H54 (cell line): ENCODE measurements at regions not wholly inside any gene's neighbourhood (a gene's known extent, or its start where the extent isn't known, plus 50 kb on each side); places are given as distances from the start of the nearest gene placed in this dataset.

Source experiments
- DNase-seq: peaks from one replicate; pipeline ENCODE4 v3.0.0; 2011; ENCODE audit warnings: low spot score, mixed read lengths; ENCODE audit not compliant: insufficient read length
- FAIRE-seq: peaks from 3 replicates; lab custom pipeline; 2011; peaks lifted over from hg19 to GRCh38; lab: Jason Lieb, UNC
- POLR2A ChIP-seq: IDR thresholded peaks from 2 replicates; pipeline ENCODE4 v1.6.1; 2011; ENCODE audit warnings: low read depth, mild to moderate bottlenecking, low read length

DNA sequence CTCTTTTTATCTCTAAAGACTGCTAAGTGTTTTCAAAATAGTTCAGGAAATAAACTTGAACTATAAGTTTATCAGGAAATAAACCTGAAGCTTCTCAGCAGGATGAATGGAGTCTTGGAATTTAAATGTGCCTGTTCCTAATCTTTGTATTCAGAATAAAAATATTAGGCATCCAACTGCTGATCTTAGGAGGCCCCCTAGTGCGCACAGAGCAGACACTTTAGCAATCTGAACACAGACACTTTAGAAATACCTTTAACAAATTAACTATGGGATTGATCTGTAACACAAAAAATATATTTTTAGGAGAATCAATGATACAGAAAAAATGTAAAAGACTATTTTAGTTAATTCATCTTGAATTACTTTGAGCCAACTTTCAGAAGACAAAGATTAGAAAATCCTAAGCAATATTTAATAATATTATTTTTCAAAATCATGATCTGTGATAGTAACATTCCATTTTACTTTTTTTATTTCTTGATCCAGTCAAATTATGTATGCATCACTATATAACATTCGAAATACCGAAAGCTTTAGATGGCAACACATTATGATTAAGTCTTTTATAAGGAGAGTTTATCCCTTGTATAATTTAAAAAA lies 80.9 kb downstream of the SLC41A2 start:
- FAIRE-seq (peak; percentile 11), DNase-seq (no peak)
- TF ChIP-seq POLR2A = no peak

DNA sequence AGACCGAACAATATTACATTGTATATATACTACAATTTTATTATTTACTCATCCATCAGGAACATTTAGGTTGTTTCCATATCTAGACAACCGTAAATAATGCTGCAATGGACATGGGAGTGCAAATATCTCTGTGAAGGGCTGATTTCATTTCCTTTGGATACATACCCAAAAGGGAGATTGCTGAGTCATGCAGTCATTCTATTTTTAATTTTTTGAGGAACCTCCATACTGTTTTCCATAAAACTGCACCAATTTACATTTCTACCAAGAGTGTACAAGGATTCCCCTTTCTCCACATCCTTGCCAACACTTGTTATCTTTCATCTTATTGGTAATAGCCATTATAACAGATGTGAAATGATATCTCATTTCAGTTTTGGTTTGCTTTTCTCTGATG lies 84.7 kb downstream of the SLC41A2 start:
- FAIRE-seq (peak; percentile 65), DNase-seq (no peak)
- TF ChIP-seq POLR2A = no peak

DNA sequence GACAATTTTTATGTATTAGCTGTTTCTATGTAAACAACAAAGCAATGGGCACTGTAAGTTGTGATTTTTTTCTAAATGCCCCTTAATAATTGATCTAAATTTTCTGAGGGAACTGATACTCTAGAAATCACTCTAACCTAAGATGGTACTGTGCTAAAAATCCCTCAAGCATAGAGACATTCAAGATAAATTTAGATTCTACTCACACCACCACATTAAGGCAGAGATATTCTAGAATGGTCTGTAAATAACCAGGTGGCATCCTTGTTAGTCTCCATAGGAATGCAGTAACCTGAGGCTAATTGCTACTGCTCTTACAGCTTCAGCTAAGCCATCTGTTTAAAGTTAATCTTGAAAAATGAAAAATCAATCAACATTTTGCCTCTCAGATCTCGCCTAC lies 87.3 kb downstream of the SLC41A2 start:
- no peak for TF ChIP-seq POLR2A
- DNase-seq (no peak), FAIRE-seq (no peak)

DNA sequence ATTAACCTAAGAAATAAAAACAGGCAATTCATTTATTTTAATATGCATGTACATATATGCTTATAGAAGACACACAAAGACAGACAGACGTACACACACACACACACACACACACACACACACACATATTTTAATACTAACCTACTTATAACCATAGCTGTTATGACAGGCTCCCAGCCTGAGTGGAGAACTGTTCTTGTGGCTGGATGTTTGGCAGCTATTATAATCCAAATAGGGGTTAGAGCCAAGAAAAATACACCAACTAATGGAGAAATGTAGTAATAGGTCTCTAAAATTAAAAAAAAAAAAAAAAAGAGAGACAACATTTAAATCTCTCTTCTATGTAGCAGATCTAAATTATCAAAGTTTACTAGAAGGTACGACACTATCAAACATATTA lies 91.8 kb downstream of the SLC41A2 start:
- no peak for TF ChIP-seq POLR2A
- FAIRE-seq (no peak), DNase-seq (no peak)

DNA sequence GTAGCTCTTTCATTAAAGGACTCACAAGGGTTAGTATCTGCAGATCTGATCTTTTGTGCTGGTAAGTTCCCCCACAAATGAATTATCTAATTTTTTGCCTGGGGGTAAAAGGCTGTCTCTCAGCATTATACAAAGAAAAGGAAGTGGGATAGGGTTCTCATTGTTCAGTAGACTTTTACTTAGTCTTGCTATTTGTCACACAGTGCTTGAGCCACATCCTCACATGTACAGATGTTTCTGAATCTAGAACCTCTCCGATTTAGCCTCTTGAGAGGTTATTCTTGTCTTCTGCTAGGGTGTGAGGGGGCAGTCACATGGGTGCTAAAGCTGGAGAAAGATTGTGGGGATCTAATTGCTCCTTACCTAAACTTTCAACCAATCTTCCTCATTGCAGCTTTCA lies 93.0 kb downstream of the SLC41A2 start:
- TF ChIP-seq POLR2A = no peak
- FAIRE-seq = peak; percentile 36
- no peak for DNase-seq

DNA sequence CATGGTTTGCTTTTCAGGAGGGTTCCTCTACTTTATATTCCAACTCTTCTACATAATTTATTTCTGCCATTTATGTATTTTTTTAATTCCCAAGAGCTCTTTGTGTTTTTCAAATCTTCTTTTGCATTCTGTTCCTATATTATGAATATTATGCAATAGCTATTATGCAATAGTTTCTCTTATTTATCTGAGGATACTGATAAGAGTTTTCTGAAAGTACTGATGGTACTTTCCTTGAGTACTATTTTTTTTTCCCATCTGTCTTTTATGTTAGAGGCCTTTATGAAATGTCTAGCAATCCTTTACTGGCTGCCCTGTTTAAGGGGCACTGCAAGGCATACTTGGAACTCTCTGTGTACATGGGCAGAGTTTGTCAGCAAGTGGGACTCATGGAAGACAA lies 93.4 kb downstream of the SLC41A2 start:
- TF ChIP-seq POLR2A = no peak
- DNase-seq (no peak), FAIRE-seq (peak; percentile 15)

DNA sequence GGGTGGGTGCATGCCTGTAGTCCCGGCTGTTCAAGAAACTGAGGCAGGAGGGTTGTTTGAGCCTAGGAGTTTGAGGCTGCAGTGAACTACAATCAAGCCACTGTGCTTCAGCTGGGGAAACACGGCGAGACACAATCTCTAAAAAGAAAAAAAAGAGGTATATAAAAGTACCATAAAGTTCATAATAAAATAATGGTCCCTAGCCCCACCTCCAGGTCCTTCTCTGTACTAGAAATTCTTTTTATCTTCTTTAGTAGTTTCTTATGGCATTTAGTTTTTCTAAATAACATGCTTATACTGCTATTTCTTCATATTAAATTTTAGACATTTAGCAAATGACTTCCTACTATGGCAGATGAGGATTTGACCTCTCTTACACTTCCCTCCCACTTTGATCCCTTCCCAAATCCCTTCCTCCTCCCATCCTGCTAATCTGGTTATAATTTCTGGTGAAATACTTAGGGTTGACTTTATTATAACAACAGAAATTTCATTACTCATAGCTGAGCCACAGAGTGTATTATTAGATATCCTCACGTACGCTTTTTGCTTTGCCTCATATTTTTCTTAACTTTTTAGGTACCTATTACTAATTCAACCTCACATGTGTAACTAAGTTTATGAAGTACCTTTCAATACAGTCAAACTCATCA lies 94.7 kb downstream of the SLC41A2 start:
- no peak for TF ChIP-seq POLR2A
- FAIRE-seq (no peak), DNase-seq (no peak)

DNA sequence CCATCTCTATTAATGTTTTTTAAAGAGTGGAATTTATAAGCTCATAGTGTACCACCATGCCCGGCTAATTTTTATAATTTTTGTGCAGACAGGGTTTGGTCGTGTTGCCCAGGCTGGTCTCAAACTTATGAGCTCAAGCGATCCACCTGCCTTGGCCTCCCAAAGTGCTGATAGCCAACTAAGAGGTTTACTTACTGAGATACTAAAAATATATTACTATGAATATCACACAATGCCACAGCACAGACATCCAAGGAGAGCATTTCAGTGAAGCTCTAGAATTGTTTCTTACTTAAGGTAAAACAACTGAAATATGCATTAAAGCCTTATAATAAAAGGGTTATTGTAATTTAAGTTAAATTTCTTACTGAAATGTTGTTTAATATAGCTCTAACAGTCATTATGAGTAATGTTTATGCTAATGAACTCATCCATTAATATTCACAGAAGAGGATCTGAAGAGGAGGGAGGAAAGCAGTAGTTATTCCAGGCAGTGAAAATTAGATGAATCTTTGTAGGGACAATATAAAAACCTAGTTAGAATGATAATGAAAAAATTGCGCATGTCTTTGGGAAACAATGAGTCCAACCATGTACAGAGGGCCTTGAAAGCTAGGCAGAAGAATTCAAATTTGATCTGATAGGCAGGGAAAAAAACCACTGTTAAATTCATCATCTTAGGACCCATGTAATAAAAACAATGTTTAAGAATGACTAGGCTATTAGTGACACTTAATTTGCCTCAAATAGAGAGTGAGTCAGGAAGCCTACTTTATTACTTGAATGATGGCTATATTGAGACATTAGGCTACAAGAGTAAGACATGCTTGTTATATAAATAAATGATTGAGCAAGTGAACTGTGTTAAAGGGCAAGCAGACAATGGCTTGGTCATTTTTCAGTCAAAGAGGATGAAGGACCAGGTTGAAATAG lies 99.2 kb downstream of the SLC41A2 start:
- peak; percentile 38 for FAIRE-seq
- no peak for DNase-seq
- TF ChIP-seq POLR2A = no peak

DNA sequence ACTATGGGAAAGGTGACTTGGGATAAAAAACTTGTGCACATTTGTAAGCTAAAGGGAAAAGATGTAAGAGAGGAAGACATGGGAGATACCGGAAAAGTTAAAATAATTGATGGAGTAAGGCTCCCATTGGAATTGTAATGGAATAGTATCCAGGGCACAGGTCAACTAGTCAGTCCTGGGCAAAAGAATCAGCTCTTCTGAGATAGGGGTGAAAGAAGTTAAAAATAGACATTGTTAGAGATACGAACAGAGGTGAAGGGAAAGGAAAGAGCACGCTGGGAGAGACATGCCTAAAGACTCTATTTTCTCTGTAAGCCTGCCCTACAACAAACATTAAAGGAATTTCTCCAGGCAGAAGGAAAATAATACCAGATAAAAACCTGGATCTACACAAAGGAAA lies 101.6 kb downstream of the SLC41A2 start:
- TF ChIP-seq POLR2A = no peak
- no peak for DNase-seq
- no peak for FAIRE-seq

DNA sequence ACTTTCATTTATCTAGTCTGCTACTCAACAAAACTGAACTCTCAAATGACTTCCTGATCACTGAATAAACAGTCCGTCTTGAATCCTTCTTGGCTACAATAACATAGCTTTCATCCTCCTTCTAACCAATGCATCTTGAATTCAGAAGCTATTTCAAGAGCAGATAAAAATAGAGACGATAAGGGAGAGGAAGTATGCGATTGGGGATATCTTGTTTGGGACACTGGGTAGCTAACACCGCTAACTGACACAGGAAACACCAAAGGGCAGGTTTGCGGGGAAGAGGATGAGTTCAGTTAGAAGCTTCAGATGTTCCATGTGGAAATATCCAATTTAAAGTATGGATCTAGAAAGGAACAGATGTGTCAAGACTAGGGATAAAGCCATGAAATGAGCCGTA lies 102.5 kb downstream of the SLC41A2 start:
- DNase-seq = no peak
- no peak for FAIRE-seq
- TF ChIP-seq POLR2A = no peak

DNA sequence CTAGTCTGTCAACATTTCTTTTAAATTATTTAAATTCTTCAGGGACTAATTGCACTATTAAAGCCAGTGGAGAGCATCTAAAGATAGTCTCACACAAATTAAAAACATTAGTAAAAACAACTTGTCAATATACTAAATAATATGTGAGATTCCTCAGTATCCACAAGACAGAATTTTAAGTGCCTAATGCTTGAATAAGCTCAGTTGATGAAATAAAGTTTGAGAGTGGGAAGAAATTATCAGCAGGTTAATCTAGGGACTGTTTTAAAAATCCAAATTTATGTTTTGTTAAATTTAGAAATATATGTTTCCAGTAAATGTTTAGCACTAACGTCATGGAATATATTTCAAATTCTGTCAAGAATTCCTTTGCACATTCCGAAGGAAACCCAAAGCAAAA lies 105.2 kb downstream of the SLC41A2 start:
- TF ChIP-seq POLR2A = no peak
- no peak for FAIRE-seq
- DNase-seq = no peak

DNA sequence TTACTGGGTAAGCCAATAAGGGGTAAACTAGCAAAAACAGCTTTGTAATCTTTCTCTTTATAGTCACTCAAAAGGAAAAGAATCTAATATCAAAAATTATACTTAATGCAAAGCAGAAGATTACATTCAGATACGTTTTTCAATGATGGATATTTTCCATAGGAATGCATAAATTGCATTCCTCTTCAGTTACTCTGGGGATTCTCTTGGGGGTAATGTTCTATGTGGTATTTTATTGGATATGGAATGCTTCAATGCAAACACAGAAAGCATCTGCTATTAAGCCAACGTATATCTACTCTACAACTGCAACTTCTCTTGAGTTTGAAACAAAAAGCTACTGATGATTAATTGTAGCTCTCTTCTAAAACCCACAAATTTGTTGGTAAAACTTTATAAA lies 106.0 kb downstream of the SLC41A2 start:
- DNase-seq (no peak), FAIRE-seq (no peak)
- TF ChIP-seq POLR2A = no peak

DNA sequence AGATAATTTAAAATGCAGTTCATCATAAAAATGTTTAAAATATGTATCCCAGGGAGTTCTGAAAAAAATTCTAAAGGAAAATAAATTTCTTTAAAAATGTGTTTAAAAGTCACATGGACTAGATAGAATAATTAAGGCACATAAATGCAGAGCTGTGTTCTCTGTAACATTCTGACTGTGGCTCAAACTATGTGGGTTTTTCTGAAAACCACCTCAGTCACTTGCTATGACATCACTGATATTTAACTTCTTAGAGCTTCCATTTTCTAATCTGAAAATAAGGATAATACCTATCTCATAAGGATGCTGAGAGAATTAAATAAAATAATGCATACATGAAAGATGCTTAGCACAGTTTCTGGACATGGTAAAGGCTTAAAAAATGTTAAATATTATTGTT lies 107.3 kb downstream of the SLC41A2 start:
- FAIRE-seq (no peak), DNase-seq (no peak)
- TF ChIP-seq POLR2A = no peak

DNA sequence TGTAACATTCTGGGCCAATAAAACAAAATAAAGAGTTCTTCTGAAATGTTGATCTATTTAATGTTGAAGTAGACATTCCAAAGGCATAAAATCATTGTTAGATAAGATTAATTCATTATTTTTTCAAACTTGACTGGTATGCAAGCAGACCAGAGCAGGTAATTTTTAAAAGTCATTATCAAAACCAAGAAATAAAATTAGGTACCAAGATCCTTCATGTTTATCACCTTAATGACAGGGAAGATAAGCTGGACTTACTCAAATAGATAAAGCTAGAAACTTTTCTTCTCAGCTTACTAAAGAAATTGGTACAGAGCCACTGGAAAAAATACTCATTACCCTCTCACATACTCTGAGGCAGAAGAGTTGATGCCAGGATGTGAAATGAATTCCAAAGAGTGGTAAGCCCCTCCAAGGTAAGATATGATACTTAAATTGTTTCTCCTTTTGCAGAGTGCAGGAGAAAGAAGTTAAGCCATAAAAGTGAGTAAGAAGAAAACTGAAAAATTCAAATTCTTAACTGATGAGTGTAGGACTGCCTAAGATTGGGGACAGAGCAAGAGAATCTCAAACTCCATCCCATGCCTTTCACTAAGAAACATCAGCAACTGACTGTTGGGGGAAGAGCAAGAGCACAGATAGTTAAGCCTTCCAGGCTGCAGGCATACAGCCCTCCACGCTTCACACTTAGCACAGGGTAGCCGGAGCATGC lies 111.9 kb downstream of the SLC41A2 start:
- no peak for DNase-seq
- no peak for TF ChIP-seq POLR2A
- peak; percentile 11 for FAIRE-seq

DNA sequence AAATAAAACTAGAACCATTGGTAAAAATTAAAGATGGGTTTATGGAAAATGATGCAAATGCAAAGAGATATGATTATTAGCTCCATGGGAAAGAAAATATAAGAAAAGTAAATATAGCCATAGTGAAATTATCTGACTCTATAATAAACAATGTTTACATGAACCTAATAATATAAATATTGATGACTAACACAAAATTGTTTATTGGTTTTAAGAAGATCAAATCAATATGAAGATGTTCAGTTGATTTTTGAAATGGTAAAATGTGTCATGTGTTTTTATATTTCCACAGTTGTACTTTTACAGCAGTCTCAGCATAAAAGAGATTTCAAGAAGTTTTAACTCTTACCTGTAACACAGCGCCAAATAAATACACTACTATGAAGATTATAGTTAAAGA lies 114.0 kb downstream of the SLC41A2 start:
- DNase-seq (no peak), FAIRE-seq (no peak)
- no peak for TF ChIP-seq POLR2A
